ENCODE measurements at regions not wholly inside any gene's neighbourhood (a gene's known extent, or its start where the extent isn't known, plus 50 kb on each side); places are given as distances from the start of the nearest gene placed in this dataset.

GRCh38 chr15:70215951-70216350, 118.2 kb upstream of the TLE3 start:
- TF ChIP-seq MAX (IDR thresholded peaks at IDR 0.05; ENCODE audit: low read depth, low read length) (no peak), CTCF (IDR thresholded peaks at IDR 0.05; ENCODE audit: low read depth, low read length) (no peak)
- no peak for DNase-seq (ENCODE audit: low read depth)

GRCh38 chr15:70214941-70215635, 117.4 kb upstream of the TLE3 start:
- DNase-seq (ENCODE audit: low read depth), result no peak
- no peak overlapping the region for H3K4me3 ChIP-seq (ENCODE audit: low read depth, low read length)
- no peak for TF ChIP-seq CTCF (IDR thresholded peaks at IDR 0.05; ENCODE audit: low read depth, low read length)
- TF ChIP-seq MAX (IDR thresholded peaks at IDR 0.05; ENCODE audit: low read depth, low read length), result no peak
- no peak for TF ChIP-seq POLR2A (IDR thresholded peaks at IDR 0.05; ENCODE audit: extremely low read depth, insufficient read length)
- TF ChIP-seq MYC (IDR thresholded peaks at IDR 0.05; ENCODE audit: low read depth, low read length), result no peak

More at GRCh38 chr15:70215951-70216350, 118.2 kb upstream of the TLE3 start:
- no peak overlapping the region for H3K4me3 ChIP-seq (ENCODE audit: low read depth, low read length)

- no peak for DNase-seq (ENCODE audit: low read depth)
Measured at GRCh38 chr15:70214276-70214675, 116.6 kb upstream of the TLE3 start.

GRCh38 chr15:70213794-70214193, 116.1 kb upstream of the TLE3 start:
- DNase-seq (ENCODE audit: low read depth), result no peak

More at GRCh38 chr15:70214276-70214675, 116.6 kb upstream of the TLE3 start:
- TF ChIP-seq CTCF (IDR thresholded peaks at IDR 0.05; ENCODE audit: low read depth, low read length) (no peak), MYC (IDR thresholded peaks at IDR 0.05; ENCODE audit: low read depth, low read length) (no peak), MAX (IDR thresholded peaks at IDR 0.05; ENCODE audit: low read depth, low read length) (no peak), POLR2A (IDR thresholded peaks at IDR 0.05; ENCODE audit: extremely low read depth, insufficient read length) (no peak)
- H3K4me3 ChIP-seq (ENCODE audit: low read depth, low read length), result no peak overlapping the region

GRCh38 chr15:70212963-70213315, 115.2 kb upstream of the TLE3 start:
- no peak overlapping the region for H3K4me3 ChIP-seq (ENCODE audit: low read depth, low read length)
- TF ChIP-seq MAX (IDR thresholded peaks at IDR 0.05; ENCODE audit: low read depth, low read length), result no peak
- no peak for TF ChIP-seq POLR2A (IDR thresholded peaks at IDR 0.05; ENCODE audit: extremely low read depth, insufficient read length)
- no peak for TF ChIP-seq CTCF (IDR thresholded peaks at IDR 0.05; ENCODE audit: low read depth, low read length)
- TF ChIP-seq MYC (IDR thresholded peaks at IDR 0.05; ENCODE audit: low read depth, low read length), result no peak
- DNase-seq (ENCODE audit: low read depth), result no peak

More at GRCh38 chr15:70213794-70214193, 116.1 kb upstream of the TLE3 start:
- no peak overlapping the region for H3K4me3 ChIP-seq (ENCODE audit: low read depth, low read length)
- TF ChIP-seq POLR2A (IDR thresholded peaks at IDR 0.05; ENCODE audit: extremely low read depth, insufficient read length), result no peak
- no peak for TF ChIP-seq MAX (IDR thresholded peaks at IDR 0.05; ENCODE audit: low read depth, low read length)
- TF ChIP-seq CTCF (IDR thresholded peaks at IDR 0.05; ENCODE audit: low read depth, low read length), result no peak
- TF ChIP-seq MYC (IDR thresholded peaks at IDR 0.05; ENCODE audit: low read depth, low read length), result no peak
